HL-60/S4 treated with phorbol 12-myristate 13-acetate at 8.2 ng/mL for 4 days and 3 days (cell line): ENCODE measurements at regions not wholly inside any gene's neighbourhood (a gene's known extent, or its start where the extent isn't known, plus 50 kb on each side); places are given as distances from the start of the nearest gene placed in this dataset.
"Not testable (repeated sequence)": the region's sequence is repeated elsewhere in the genome, so short reads cannot be mapped to it uniquely, and the experiment has no call there.

Experiments
- in situ Hi-C: fragments of 300-500 bp; cut with MboI; formaldehyde crosslinking; loops from 2 replicates; pipeline ENCODE4 v1.15.0; 2022; ENCODE audit warnings: low sequenced_read_pairs

- in situ Hi-C loops: not testable (repeated sequence)
Measured at GRCh38 chr2:111282162-111282561, 161.4 kb downstream of the BCL2L11 start.

DNA sequence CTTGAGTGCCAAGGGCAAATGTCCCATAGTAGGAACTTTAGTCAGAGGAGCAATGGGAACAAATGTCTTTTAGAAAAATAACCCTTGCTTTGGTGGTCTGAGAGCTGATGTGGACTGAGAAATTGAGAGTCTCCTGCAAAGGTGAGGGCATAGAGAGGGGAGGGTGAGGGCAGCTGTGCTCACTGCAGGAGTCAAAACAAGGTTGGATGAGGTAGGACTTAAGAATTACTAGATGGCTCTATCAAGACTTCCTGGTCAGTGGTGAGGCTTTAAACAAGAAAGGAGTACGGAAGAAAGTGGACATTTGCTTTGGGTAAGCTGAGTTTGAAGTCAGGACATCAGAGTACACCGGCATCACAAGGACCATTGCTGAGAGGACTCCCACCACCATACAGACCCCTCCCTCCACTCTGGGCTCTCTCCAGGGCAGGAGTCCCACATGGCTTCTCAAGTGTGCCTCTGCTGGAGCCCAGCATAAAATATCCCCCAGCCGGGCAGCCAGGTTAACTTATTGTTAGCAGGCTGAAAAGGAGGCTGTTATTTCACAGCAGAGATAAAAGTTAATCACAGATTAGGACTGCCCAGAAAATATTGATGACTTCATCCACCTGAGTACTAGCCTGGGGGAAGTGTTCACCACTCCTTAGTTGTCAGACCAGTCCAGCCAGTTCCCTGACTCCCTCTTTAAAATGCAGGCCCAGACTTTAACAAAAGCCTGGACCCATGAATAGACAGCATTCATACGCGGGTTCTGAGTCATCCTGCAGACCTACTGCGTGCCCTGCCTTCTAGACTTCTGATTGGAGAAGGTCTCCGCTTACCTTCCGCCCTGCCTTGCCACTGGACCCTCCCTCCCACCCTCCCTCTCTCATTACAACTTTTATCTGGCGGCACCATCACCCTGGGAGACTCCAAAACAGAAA is 167.2 kb downstream of the BCL2L11 start:
- in situ Hi-C loops: not testable (repeated sequence)

- in situ Hi-C loops: not testable (repeated sequence)
Measured at GRCh38 chr2:111290370-111290769, 169.7 kb downstream of the BCL2L11 start.

GRCh38 chr2:111291566-111291965 is 170.9 kb downstream of the BCL2L11 start:
- in situ Hi-C loops: not testable (repeated sequence)

DNA sequence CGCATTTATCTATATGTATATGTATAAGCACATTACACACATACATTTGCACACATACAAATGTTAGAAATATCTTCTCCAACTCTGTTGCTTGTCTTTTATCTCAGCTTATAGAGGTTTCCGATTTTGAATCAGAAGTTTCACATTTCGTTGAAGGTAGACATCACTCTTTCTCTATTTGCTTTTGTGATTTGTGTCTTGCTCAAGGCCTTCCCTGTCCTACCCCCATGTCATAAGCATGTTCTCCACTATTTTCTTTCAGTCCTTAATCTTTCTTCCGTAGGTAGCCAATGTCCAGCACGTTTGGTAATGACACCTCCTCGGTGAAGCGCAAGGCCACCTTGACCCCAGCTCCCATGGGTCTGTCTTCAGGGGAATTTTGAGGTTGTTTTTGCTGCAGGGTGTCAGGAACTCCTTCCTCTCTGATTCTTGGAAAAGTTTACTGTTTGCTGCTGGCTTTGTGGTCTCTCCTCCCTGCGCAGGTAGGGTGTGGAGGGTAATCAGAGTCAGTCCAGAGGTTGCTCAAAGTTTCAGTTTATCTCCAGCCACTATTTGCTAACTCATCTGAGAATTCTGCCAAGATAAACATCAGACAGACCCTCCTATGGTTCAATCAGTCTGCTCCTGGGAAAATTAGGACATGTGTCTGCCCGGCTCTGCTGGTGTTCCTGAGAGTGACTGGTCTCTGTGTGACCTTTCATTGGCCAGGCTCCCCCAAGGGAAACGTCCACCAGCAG is 171.7 kb downstream of the BCL2L11 start:
- in situ Hi-C loops: not testable (repeated sequence)

- in situ Hi-C loops: not testable (repeated sequence)
Measured at GRCh38 chr2:111294699-111295098, 174.0 kb downstream of the BCL2L11 start.

DNA sequence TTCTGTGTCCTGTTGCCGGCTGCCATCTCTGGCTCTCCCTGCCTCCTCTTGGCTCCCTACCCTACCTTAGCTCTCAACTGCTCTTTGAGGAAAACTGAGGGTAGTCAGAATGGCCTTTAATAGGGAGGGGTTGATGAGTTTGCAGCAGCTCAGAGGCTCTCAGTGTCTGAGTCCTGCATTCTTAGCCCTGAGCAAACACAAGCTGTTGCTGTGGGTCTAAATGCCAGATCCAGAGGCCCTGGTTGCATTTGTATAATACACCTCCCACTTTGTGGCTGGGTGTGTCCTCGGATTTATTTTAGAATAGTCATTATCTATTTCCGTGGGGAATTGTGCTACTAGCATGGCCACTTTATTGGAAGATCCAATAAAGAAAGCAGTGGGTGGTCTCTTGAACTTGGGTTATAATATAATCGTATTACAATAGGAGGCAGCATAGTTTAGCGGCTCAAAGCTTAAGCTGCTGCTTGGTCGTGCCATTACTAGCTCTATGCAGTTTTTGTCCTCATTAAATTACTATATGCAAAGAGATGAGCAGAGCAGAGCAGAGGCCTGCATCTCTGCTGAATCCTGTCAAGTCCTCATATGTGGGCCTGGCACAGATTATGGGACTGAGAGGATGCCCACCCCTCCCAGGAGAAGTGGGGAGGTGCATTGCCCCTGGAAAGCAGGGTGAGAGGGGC is 175.5 kb downstream of the BCL2L11 start:
- in situ Hi-C loops: not testable (repeated sequence)

DNA sequence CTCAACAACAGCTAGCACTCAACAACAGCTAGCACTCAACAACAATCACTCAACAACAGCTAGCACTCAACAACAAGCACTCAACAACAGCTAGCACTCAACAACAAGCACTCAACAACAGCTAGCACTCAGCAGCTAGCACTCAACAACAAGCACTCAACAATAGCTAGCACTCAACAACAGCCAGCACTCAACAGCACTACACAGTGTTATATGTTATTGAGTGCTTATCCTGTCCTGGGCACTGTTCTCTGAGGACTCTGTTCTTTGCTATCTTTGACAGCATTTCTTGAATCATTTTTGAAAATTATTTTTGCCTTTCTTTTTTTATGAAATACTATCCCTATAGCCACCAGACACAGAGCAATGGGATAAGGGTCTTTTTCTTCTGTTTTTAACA is 176.4 kb downstream of the BCL2L11 start:
- in situ Hi-C loops: not testable (repeated sequence)

DNA sequence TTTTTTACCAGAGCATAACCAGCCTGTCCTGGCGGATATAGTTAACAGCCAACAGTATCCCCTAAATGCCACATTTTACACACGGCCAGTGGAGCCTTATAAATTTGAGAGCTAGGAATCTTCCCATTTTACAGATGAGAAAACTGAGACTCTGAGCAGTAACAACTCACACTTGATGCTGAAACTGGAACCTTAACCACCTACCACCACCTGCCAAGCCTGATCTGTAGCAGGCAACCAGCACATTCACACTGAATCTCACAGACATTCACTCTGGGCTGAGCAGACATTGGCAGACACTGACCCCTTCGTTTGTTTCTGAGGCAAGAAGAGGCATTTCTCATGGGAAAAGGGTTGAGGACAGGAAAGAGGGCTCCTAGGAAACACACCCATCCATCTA is 178.2 kb downstream of the BCL2L11 start:
- in situ Hi-C loops: not testable (repeated sequence)

GRCh38 chr2:111299635-111300034 is 178.9 kb downstream of the BCL2L11 start:
- in situ Hi-C loops: not testable (repeated sequence)

- in situ Hi-C loops: not testable (repeated sequence)
Measured at GRCh38 chr2:111301677-111302076, 181.0 kb downstream of the BCL2L11 start.

DNA sequence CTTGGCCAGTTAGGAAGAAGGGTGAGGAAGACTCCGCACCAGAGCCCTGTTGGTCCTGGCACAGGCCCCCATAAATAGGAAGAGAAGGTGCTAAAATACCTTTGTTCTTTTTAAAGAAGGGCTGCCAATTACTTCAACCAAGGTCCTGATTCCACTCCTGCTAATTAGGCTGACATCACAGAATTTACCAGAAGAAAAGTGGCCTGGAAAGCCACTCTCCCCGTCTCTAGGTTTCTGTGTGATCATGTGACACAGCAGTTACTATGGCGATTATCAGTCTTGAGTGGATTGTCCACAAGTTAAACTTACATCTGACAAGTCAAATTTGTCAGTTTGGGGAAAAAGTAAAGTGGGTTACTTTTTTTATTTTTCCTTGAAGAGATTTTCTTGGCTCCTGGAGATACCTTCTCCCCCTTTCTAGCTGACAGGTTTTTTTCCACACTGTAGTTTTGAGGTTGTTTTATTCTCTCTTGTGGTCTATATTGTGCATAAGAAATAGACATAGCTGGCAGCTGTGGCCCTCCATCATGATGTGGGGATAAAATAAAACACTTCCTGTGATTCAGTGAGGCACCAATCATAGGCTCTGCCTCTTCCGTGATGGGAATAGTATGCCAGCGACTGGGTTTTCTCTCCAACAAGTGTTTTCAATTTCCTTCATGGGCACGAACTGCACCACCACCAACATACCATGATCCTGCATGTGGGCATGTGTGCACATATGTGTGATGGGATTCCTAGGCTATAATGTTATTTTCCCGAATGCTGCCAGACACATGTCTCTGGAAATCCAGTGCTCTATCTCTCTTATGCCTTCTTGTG is 181.9 kb downstream of the BCL2L11 start:
- in situ Hi-C loops: not testable (repeated sequence)

DNA sequence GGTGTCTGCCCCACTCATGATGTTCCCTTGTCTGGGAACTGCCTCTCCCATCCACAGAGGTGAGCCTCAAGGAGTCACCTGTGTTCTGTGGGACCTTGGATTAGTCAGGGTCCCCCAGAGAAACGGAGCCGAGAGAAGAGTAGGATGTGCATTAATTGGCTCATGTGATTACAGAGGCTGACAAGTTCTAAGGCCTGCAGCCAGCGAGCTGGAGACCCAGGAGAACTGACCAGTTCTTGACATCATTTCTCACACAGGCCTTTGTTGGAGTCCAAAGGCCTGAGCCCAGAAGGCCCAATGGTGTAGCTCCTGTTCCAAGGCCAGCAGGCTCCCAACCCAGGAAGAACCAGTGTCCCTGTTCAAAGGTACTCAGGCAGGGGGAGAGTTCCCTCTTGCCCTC is 186.6 kb downstream of the BCL2L11 start:
- in situ Hi-C loops: not testable (repeated sequence)

- in situ Hi-C loops: not testable (repeated sequence)
Measured at GRCh38 chr2:111309231-111310075, 188.7 kb downstream of the BCL2L11 start.

- in situ Hi-C loops: not testable (repeated sequence)
Measured at GRCh38 chr2:111310395-111310794, 189.7 kb downstream of the BCL2L11 start.

- in situ Hi-C loops: not testable (repeated sequence)
Measured at GRCh38 chr2:111311568-111311967, 190.9 kb downstream of the BCL2L11 start.

DNA sequence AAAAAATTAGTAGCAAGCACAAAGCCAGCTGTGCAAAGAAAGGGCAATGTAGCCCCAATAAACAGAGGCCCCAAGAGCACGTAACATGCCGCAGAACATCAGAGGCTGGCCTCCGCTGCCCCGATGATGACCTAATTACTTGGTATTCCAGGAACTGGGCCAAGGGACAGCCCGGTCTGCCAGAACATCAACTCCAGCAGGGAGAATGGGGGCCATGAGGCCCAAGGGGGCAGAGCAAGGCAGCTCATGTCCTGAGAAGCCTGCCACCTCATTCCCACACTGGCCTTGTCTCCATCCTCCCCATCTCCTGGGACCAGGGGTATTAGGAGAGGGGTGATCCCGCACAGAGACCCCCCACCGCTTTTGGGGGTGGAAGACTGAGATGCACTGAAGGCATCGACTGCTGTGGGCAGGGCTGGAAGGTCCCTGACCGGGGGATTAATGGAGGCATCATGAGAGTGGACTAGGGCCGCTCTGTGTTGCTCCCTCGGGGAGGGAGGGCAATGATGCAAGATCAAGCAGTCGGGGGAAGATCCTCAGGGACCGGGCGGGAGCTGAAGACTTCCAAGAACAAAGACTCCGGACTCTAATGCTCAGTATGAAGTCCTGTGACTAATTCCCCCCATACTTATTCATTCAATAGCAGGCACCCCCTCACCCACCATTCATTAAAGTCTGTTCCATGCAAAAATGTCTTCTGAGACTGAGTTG is 192.3 kb downstream of the BCL2L11 start:
- in situ Hi-C loops: not testable (repeated sequence)

- in situ Hi-C loops: not testable (repeated sequence)
Measured at GRCh38 chr2:111313711-111314110, 193.0 kb downstream of the BCL2L11 start.
